H9 (cell line): ENCODE measurements at regions not wholly inside any gene's neighbourhood (a gene's known extent, or its start where the extent isn't known, plus 50 kb on each side); places are given as distances from the start of the nearest gene placed in this dataset.

ENCODE experiments used
- DNase-seq: peaks from one replicate; pipeline ENCODE4 v3.0.0-alpha.2; 2017
- H2AFZ ChIP-seq: one replicate; pipeline ENCODE4 v1.6.1; 2013; ENCODE audit warnings: mild to moderate bottlenecking, low read length, control low read depth, moderate library complexity
- H2AK5ac ChIP-seq: 2 replicates; pipeline ENCODE4 v1.6.1; 2013; ENCODE audit warnings: low read length, control low read depth, mixed read lengths; ENCODE audit not compliant: insufficient read length
- H2BK120ac ChIP-seq: one replicate; pipeline ENCODE4 v1.6.1; 2013; ENCODE audit warnings: low read depth, mild to moderate bottlenecking, low read length, control low read depth, inconsistent platforms; ENCODE audit not compliant: poor library complexity, severe bottlenecking
- H2BK12ac ChIP-seq: 2 replicates; pipeline ENCODE4 v1.6.1; 2013; ENCODE audit warnings: low read length, control low read depth, mixed read lengths, low read depth; ENCODE audit not compliant: insufficient read length
- H2BK15ac ChIP-seq: 2 replicates; pipeline ENCODE4 v1.6.1; 2013; ENCODE audit warnings: low read depth, low read length, control low read depth
- H2BK20ac ChIP-seq: one replicate; pipeline ENCODE4 v1.6.1; 2013; ENCODE audit warnings: low read depth, mild to moderate bottlenecking, low read length, control low read depth, inconsistent platforms; ENCODE audit not compliant: poor library complexity, severe bottlenecking
- H2BK5ac ChIP-seq: 2 replicates; pipeline ENCODE4 v1.6.1; 2013; ENCODE audit warnings: low read length, control low read depth, mixed read lengths; ENCODE audit not compliant: insufficient read length
- H3K14ac ChIP-seq: 2 replicates; pipeline ENCODE4 v1.6.1; 2013; ENCODE audit warnings: low read length, control low read depth; ENCODE audit not compliant: insufficient read depth
- H3K18ac ChIP-seq: 2 replicates; pipeline ENCODE4 v1.6.1; 2013; ENCODE audit warnings: low read depth, mild to moderate bottlenecking, mixed read lengths, low read length, control low read depth; ENCODE audit not compliant: insufficient read length
- H3K23ac ChIP-seq: 2 replicates; pipeline ENCODE4 v1.6.1; 2013; ENCODE audit warnings: low read length, control low read depth, mixed read lengths, low read depth; ENCODE audit not compliant: insufficient read length
- H3K23me2 ChIP-seq: 2 replicates; pipeline ENCODE4 v1.6.1; 2013; ENCODE audit warnings: low read depth, mild to moderate bottlenecking, mixed read lengths, low read length, control low read depth; ENCODE audit not compliant: insufficient read length, poor library complexity, severe bottlenecking
- H3K27ac ChIP-seq: 2 replicates; pipeline ENCODE4 v1.5.1; 2013; ENCODE audit warnings: low read length, control low read depth, mixed read lengths, low read depth; ENCODE audit not compliant: insufficient read length
- H3K27me3 ChIP-seq: 2 replicates; pipeline ENCODE4 v1.6.1; 2013; ENCODE audit warnings: low read length, control low read depth, inconsistent platforms; ENCODE audit not compliant: insufficient read depth
- H3K4ac ChIP-seq: 2 replicates; pipeline ENCODE4 v1.6.1; 2013; ENCODE audit warnings: low read depth, mild to moderate bottlenecking, control low read depth, inconsistent platforms, low read length, moderate library complexity
- H3K4me1 ChIP-seq: 2 replicates; pipeline ENCODE4 v1.6.1; 2013; ENCODE audit warnings: low read length, control low read depth, inconsistent platforms; ENCODE audit not compliant: insufficient read depth
- H3K4me2 ChIP-seq: 2 replicates; pipeline ENCODE4 v1.6.1; 2013; ENCODE audit warnings: low read length, control low read depth, mixed read lengths; ENCODE audit not compliant: insufficient read length, insufficient read depth
- H3K56ac ChIP-seq: 2 replicates; pipeline ENCODE4 v1.6.1; 2013; ENCODE audit warnings: low read depth, mild to moderate bottlenecking, mixed read lengths, low read length, control low read depth; ENCODE audit not compliant: insufficient read length
- H3K79me1 ChIP-seq: 2 replicates; pipeline ENCODE4 v1.6.1; 2013; ENCODE audit warnings: low read depth, mild to moderate bottlenecking, moderate library complexity, low read length, control low read depth, inconsistent platforms; ENCODE audit not compliant: insufficient read depth, poor library complexity, severe bottlenecking
- H3K79me2 ChIP-seq: 2 replicates; pipeline ENCODE4 v1.6.1; 2013; ENCODE audit warnings: low read length, control low read depth, inconsistent platforms; ENCODE audit not compliant: insufficient read depth
- H3K9ac ChIP-seq: 2 replicates; pipeline ENCODE4 v1.6.1; 2013; ENCODE audit warnings: low read length, control low read depth, mixed read lengths; ENCODE audit not compliant: insufficient read length; ENCODE audit errors: extremely low read depth
- H3K9me3 ChIP-seq: one replicate; pipeline ENCODE4 v1.6.1; 2013; ENCODE audit warnings: low read depth, low read length, inconsistent platforms; ENCODE audit not compliant: control insufficient read depth
- H3T11ph ChIP-seq: one replicate; pipeline ENCODE4 v1.6.1; 2013; ENCODE audit warnings: mild to moderate bottlenecking, low read length, control low read depth, inconsistent platforms
- H4K20me1 ChIP-seq: one replicate; pipeline ENCODE4 v1.6.1; 2013; ENCODE audit not compliant: control insufficient read depth, insufficient read length, insufficient read depth
- H4K5ac ChIP-seq: 2 replicates; pipeline ENCODE4 v1.6.1; 2013; ENCODE audit warnings: low read depth, mild to moderate bottlenecking, mixed read lengths, low read length, control low read depth; ENCODE audit not compliant: insufficient read length
- H4K8ac ChIP-seq: replicated peaks from 2 replicates; pipeline ENCODE4 v1.6.1; 2013; ENCODE audit warnings: low read length, control low read depth, mixed read lengths, low read depth; ENCODE audit not compliant: insufficient read length
- H4K91ac ChIP-seq: 2 replicates; pipeline ENCODE4 v1.6.1; 2013; ENCODE audit warnings: low read depth, mild to moderate bottlenecking, moderate library complexity, mixed read lengths, low read length, control low read depth; ENCODE audit not compliant: insufficient read length
- H3K27ac Mint-ChIP-seq, 3 experiments: 2 replicates in 2 of 3; 3 replicates in 1 of 3; pipeline ENCODE4 v1.8.0; 2020 to 2021; ENCODE audit warnings: mixed read lengths in 3 of 3, mild to moderate bottlenecking in 1 of 3, moderate library complexity in 1 of 3
- H3K27me3 Mint-ChIP-seq: 2 replicates; pipeline ENCODE4 v1.8.0; 2021; ENCODE audit warnings: low read depth, mild to moderate bottlenecking, moderate library complexity, mixed read lengths
- H3K36me3 Mint-ChIP-seq, 3 experiments: 2 replicates in 2 of 3; 3 replicates in 1 of 3; pipeline ENCODE4 v1.8.0; 2020 to 2021; ENCODE audit warnings: low read depth in 3 of 3, mixed read lengths in 3 of 3; ENCODE audit not compliant: insufficient read depth in 1 of 3
- H3K4me1 Mint-ChIP-seq, 2 experiments: 2 replicates each; pipeline ENCODE4 v1.8.0; 2020; ENCODE audit warnings: mixed read lengths in 2 of 2
- H3K4me3 Mint-ChIP-seq, 2 experiments: 2 replicates in 1 of 2; 3 replicates in 1 of 2; pipeline ENCODE4 v1.8.0; 2020 to 2021; ENCODE audit warnings: mild to moderate bottlenecking in 2 of 2, mixed read lengths in 2 of 2, moderate library complexity in 1 of 2
- H3K9me3 Mint-ChIP-seq, 2 experiments: 2 replicates in 1 of 2; 3 replicates in 1 of 2; pipeline ENCODE4 v1.8.0; 2020; ENCODE audit warnings: mild to moderate bottlenecking in 2 of 2, mixed read lengths in 2 of 2, moderate library complexity in 1 of 2
- WGBS: extraction: QIAGEN DNeasy Blood & Tissue Kit; methylation state at CpG from one replicate; pipeline ENCODE4 v1.1.7; 2013; ENCODE audit warnings: missing lambda C conversion rate, low lambda C conversion rate, mixed read lengths; ENCODE audit not compliant: insufficient read length; ENCODE audit errors: extremely low coverage; 5-methylcytosine and 5-hydroxymethylcytosine counted together
- TF ChIP-seq, protein P1 (sequence below): fragments of 200-600 bp; sonication (generic); conservative IDR thresholded peaks from 3 replicates; pipeline ENCODE4 v1.8.0; 2021; ENCODE audit warnings: antibody characterized with exemption, mild to moderate bottlenecking

- Histone ChIP-seq H4K20me1 (no peaks in the 10 kb centered on the region), H3K27me3 (no peaks in the 10 kb centered on the region), H2AK5ac (no peak overlapping the region), H3K4me2 (no peak overlapping the region), H2BK15ac (no peak overlapping the region), H3K9ac (no peak overlapping the region), H3K79me2 (no peaks in the 10 kb centered on the region), H3K27ac (no peak overlapping the region), H3K56ac (no peak overlapping the region), H4K91ac (no peak overlapping the region), H3T11ph (no peak overlapping the region), H3K14ac (no peak overlapping the region), H2BK12ac (no peak overlapping the region), H3K23me2 (no peaks in the 10 kb centered on the region), H2BK20ac (no peak overlapping the region), H3K4ac (no peak overlapping the region), H3K4me1 (no peaks in the 10 kb centered on the region), H3K79me1 (no peaks in the 10 kb centered on the region), H4K5ac (no peak overlapping the region), H2AFZ (no peak overlapping the region), H2BK5ac (no peak overlapping the region), H2BK120ac (no peak overlapping the region), H4K8ac (no peak overlapping the region), H3K23ac (no peak overlapping the region), H3K18ac (no peak overlapping the region), H3K9me3 (no peaks in the 10 kb centered on the region)
- Mint-ChIP-seq H3K27me3 (no peaks in the 10 kb centered on the region), H3K4me3 (no peak overlapping the region), H3K36me3 (no peaks in the 10 kb centered on the region), H3K27ac (no peak overlapping the region), H3K4me1 (no peaks in the 10 kb centered on the region), H3K9me3 (no peaks in the 10 kb centered on the region)
- no CpG with 5 or more reads among the region's 2 CpGs for WGBS
- TF ChIP-seq, protein P1, sequence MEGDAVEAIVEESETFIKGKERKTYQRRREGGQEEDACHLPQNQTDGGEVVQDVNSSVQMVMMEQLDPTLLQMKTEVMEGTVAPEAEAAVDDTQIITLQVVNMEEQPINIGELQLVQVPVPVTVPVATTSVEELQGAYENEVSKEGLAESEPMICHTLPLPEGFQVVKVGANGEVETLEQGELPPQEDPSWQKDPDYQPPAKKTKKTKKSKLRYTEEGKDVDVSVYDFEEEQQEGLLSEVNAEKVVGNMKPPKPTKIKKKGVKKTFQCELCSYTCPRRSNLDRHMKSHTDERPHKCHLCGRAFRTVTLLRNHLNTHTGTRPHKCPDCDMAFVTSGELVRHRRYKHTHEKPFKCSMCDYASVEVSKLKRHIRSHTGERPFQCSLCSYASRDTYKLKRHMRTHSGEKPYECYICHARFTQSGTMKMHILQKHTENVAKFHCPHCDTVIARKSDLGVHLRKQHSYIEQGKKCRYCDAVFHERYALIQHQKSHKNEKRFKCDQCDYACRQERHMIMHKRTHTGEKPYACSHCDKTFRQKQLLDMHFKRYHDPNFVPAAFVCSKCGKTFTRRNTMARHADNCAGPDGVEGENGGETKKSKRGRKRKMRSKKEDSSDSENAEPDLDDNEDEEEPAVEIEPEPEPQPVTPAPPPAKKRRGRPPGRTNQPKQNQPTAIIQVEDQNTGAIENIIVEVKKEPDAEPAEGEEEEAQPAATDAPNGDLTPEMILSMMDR, result no peak
- DNase-seq, result no peak
Measured at GRCh38 chr5:33282696-33283095, 158.1 kb upstream of the TARS1 start.
